Upper lobe of left lung (tissue), 6 donors: ENCODE measurements at regions not wholly inside any gene's neighbourhood (a gene's known extent, or its start where the extent isn't known, plus 50 kb on each side); places are given as distances from the start of the nearest gene placed in this dataset.

Experiments
- ATAC-seq, 2 donors: fragments of 200-7000 bp; cut with Tn5 transposase; one replicate each; pipeline ENCODE4 v1.9.1; 2022; ENCODE audit warnings: mild to moderate bottlenecking in 2 of 2, moderate library complexity in 2 of 2; ENCODE audit not compliant: low FRiP score in 2 of 2
- DNase-seq, 2 donors: peaks; one replicate each; pipeline ENCODE4 v3.0.0-alpha.2; 2019 to 2020
- H3K27ac ChIP-seq, 4 donors: fragments of 200-600 bp; sonication (generic); one replicate each; pipeline ENCODE4 v1.5.1; 2016 to 2019
- H3K27me3 ChIP-seq, 4 donors: fragments of 200-600 bp; sonication (generic); one replicate each; pipeline ENCODE4 v1.5.1; 2017 to 2019
- H3K36me3 ChIP-seq, 4 donors: fragments of 200-600 bp; sonication (generic); one replicate each; pipeline ENCODE4 v1.5.1; 2016 to 2019
- H3K4me1 ChIP-seq, 4 donors: fragments of 200-600 bp; sonication (generic); one replicate each; pipeline ENCODE4 v1.5.1; 2018 to 2019
- H3K4me3 ChIP-seq, 4 donors: fragments of 200-600 bp; sonication (generic); one replicate each; pipeline ENCODE4 v1.5.1; 2017 to 2019; ENCODE audit warnings: mild to moderate bottlenecking in 2 of 4, moderate library complexity in 1 of 4
- H3K9me3 ChIP-seq, 4 donors: fragments of 200-600 bp; sonication (generic); one replicate each; pipeline ENCODE4 v1.5.1; 2018 to 2019
- CTCF ChIP-seq, 6 experiments: fragments of 450-650 bp in 4 of 6; fragments of 200-600 bp in 2 of 6; sonication (generic) in 2 of 6; IDR thresholded peaks; one replicate each; pipeline ENCODE4 v1.5.1; 2016 to 2019; ENCODE audit warnings: antibody characterized with exemption in 6 of 6
- EP300 ChIP-seq, 4 donors: sonication (generic); formaldehyde crosslinking; IDR thresholded peaks; one replicate each; pipeline ENCODE4 v1.5.1; 2017; ENCODE audit warnings: antibody characterized with exemption in 4 of 4, control low read depth in 2 of 4
- POLR2A ChIP-seq, 4 donors: fragments of 450-650 bp; IDR thresholded peaks; one replicate each; pipeline ENCODE4 v1.5.1; 2016 to 2017; ENCODE audit warnings: antibody characterized with exemption in 4 of 4, mild to moderate bottlenecking in 2 of 4
- POLR2AphosphoS5 ChIP-seq, 2 donors: sonication (generic); formaldehyde crosslinking; IDR thresholded peaks; one replicate each; pipeline ENCODE4 v1.5.1; 2017; ENCODE audit warnings: antibody characterized with exemption in 2 of 2
- WGBS, 2 donors: methylation state at CpG; one replicate each; pipeline ENCODE4 v1.1.5; 2017 to 2018; 5-methylcytosine and 5-hydroxymethylcytosine counted together
- donor health status: DM: no; HTN: no; CAD: no; lungs with moderate emphysema.
- donor health status: DM: no; HTN: yes; CAD: no; lungs with severe emphysema.

- Histone ChIP-seq H3K27ac (no peak overlapping the region), H3K36me3 (no peaks in the 10 kb centered on the region), H3K9me3 (no peaks in the 10 kb centered on the region), H3K4me1 (no peaks in the 10 kb centered on the region), H3K4me3 (no peak overlapping the region), H3K27me3 (no peaks in the 10 kb centered on the region)
- ATAC-seq, result no peak
- 84 to 87% methylated on average over 2 of the region's 2 CpGs for WGBS, 2 donors
- TF ChIP-seq POLR2A (IDR thresholded peaks at IDR 0.05), result no peak
- no peak for TF ChIP-seq POLR2AphosphoS5 (IDR thresholded peaks at IDR 0.05)
- no peak for TF ChIP-seq EP300 (IDR thresholded peaks at IDR 0.05)
- no peak for TF ChIP-seq CTCF (IDR thresholded peaks at IDR 0.05)
- DNase-seq, result no peak
Measured at GRCh38 chr1:198472997-198473396, 67.5 kb downstream of the ATP6V1G3 start.

GRCh38 chr1:198472119-198472518 is 68.4 kb downstream of the ATP6V1G3 start:
- ATAC-seq (no peak), DNase-seq (peak in 1 of 2 donors; percentile 2)
- Histone ChIP-seq H3K27ac (no peak overlapping the region), H3K9me3 (no peaks in the 10 kb centered on the region), H3K27me3 (no peaks in the 10 kb centered on the region), H3K36me3 (no peaks in the 10 kb centered on the region), H3K4me1 (no peaks in the 10 kb centered on the region), H3K4me3 (no peak overlapping the region)
- WGBS, 2 donors, result 100% methylated on average over 1 of the region's 1 CpG
- TF ChIP-seq EP300 (IDR thresholded peaks at IDR 0.05) (no peak), CTCF (IDR thresholded peaks at IDR 0.05) (no peak), POLR2AphosphoS5 (IDR thresholded peaks at IDR 0.05) (no peak), POLR2A (IDR thresholded peaks at IDR 0.05) (no peak)

GRCh38 chr1:198467907-198468306 is 72.6 kb downstream of the ATP6V1G3 start:
- H3K27ac ChIP-seq, result no peak overlapping the region
- WGBS, 2 donors, result 76 to 93% methylated on average over 2 of the region's 2 CpGs
- H3K4me3 ChIP-seq, result no peak overlapping the region
- no peaks in the 10 kb centered on the region for H3K27me3 ChIP-seq
- ATAC-seq (no peak), DNase-seq (no peak)
- no peaks in the 10 kb centered on the region for H3K36me3 ChIP-seq
- peaks cover 0 to 6% (median 0%) of the 10 kb centered on the region in 4 donors for H3K4me1 ChIP-seq
- TF ChIP-seq POLR2A (IDR thresholded peaks at IDR 0.05) (no peak), POLR2AphosphoS5 (IDR thresholded peaks at IDR 0.05) (no peak), EP300 (IDR thresholded peaks at IDR 0.05) (no peak), CTCF (IDR thresholded peaks at IDR 0.05) (no peak)
- H3K9me3 ChIP-seq, result no peaks in the 10 kb centered on the region

GRCh38 chr1:198467342-198467741 is 73.1 kb downstream of the ATP6V1G3 start:
- DNase-seq (no peak), ATAC-seq (no peak)
- Histone ChIP-seq H3K27me3 (no peaks in the 10 kb centered on the region), H3K36me3 (no peaks in the 10 kb centered on the region), H3K27ac (no peak overlapping the region), H3K9me3 (no peaks in the 10 kb centered on the region), H3K4me1 (peaks cover 0 to 6% (median 0%) of the 10 kb centered on the region in 4 donors), H3K4me3 (no peak overlapping the region)
- WGBS, 2 donors, result 79 to 83% methylated on average over 2 of the region's 2 CpGs
- TF ChIP-seq POLR2A (IDR thresholded peaks at IDR 0.05), result no peak
- no peak for TF ChIP-seq CTCF (IDR thresholded peaks at IDR 0.05)
- TF ChIP-seq EP300 (IDR thresholded peaks at IDR 0.05), result no peak
- TF ChIP-seq POLR2AphosphoS5 (IDR thresholded peaks at IDR 0.05), result no peak
